ENCODE measurements at regions not wholly inside any gene's neighbourhood (a gene's known extent, or its start where the extent isn't known, plus 50 kb on each side); places are given as distances from the start of the nearest gene placed in this dataset.
A peak's percentile ranks its signal among the peaks of the same experiment; 100 is the strongest.

GRCh38 chr3:132239587-132239986, 77.6 kb upstream of the ACP3 start:
- Histone ChIP-seq H3K27me3 (replicated peaks; ENCODE audit: control insufficient read depth, insufficient read depth, low read length) (no peaks in the 10 kb centered on the region), H3K4me3 (ENCODE audit: low read length) (no peak overlapping the region), H3K4me1 (ENCODE audit: control insufficient read depth, insufficient read depth, low read length) (peaks cover 4% of the 10 kb centered on the region), H3K9me3 (ENCODE audit: control insufficient read depth, low read length) (peaks cover 13% of the 10 kb centered on the region), H3K36me3 (ENCODE audit: control insufficient read depth, insufficient read depth, low read length, severe bottlenecking) (no peaks in the 10 kb centered on the region), H3K9ac (ENCODE audit: low read length) (no peak overlapping the region)
- DNase-seq (ENCODE audit: low read depth): no peak

GRCh38 chr3:132241776-132242514, 75.3 kb upstream of the ACP3 start:
- Histone ChIP-seq H3K36me3 (ENCODE audit: control insufficient read depth, insufficient read depth, low read length, severe bottlenecking) (no peaks in the 10 kb centered on the region), H3K4me3 (ENCODE audit: low read length) (no peak overlapping the region), H3K4me1 (ENCODE audit: control insufficient read depth, insufficient read depth, low read length) (peaks cover 4% of the 10 kb centered on the region), H3K27me3 (replicated peaks; ENCODE audit: control insufficient read depth, insufficient read depth, low read length) (peaks cover 6% of the 10 kb centered on the region), H3K9me3 (ENCODE audit: control insufficient read depth, low read length) (peaks cover 13% of the 10 kb centered on the region), H3K9ac (ENCODE audit: low read length) (no peak overlapping the region)
- no peak for DNase-seq (ENCODE audit: low read depth)

GRCh38 chr3:132242790-132243189, 74.4 kb upstream of the ACP3 start:
- Histone ChIP-seq H3K9me3 (ENCODE audit: control insufficient read depth, low read length) (peaks cover 13% of the 10 kb centered on the region), H3K27me3 (replicated peaks; ENCODE audit: control insufficient read depth, insufficient read depth, low read length) (peaks cover 6% of the 10 kb centered on the region), H3K4me3 (ENCODE audit: low read length) (no peak overlapping the region), H3K9ac (ENCODE audit: low read length) (no peak overlapping the region), H3K4me1 (ENCODE audit: control insufficient read depth, insufficient read depth, low read length) (peaks cover 4% of the 10 kb centered on the region), H3K36me3 (ENCODE audit: control insufficient read depth, insufficient read depth, low read length, severe bottlenecking) (no peaks in the 10 kb centered on the region)
- no peak for DNase-seq (ENCODE audit: low read depth)

- no peak overlapping the region for H3K9ac ChIP-seq (ENCODE audit: low read length)
- H3K4me3 ChIP-seq (ENCODE audit: low read length): no peak overlapping the region
- H3K36me3 ChIP-seq (ENCODE audit: control insufficient read depth, insufficient read depth, low read length, severe bottlenecking): no peaks in the 10 kb centered on the region
- peaks cover 6% of the 10 kb centered on the region for H3K27me3 ChIP-seq (replicated peaks; ENCODE audit: control insufficient read depth, insufficient read depth, low read length)
- no peak for DNase-seq (ENCODE audit: low read depth)
- H3K9me3 ChIP-seq (ENCODE audit: control insufficient read depth, low read length): peaks cover 5% of the 10 kb centered on the region
- H3K4me1 ChIP-seq (ENCODE audit: control insufficient read depth, insufficient read depth, low read length): peaks cover 4% of the 10 kb centered on the region
Observed at GRCh38 chr3:132245552-132246142, 71.6 kb upstream of the ACP3 start.

- no peaks in the 10 kb centered on the region for H3K9me3 ChIP-seq (ENCODE audit: control insufficient read depth, low read length)
- no peaks in the 10 kb centered on the region for H3K36me3 ChIP-seq (ENCODE audit: control insufficient read depth, insufficient read depth, low read length, severe bottlenecking)
- H3K9ac ChIP-seq (ENCODE audit: low read length): no peak overlapping the region
- H3K27me3 ChIP-seq (replicated peaks; ENCODE audit: control insufficient read depth, insufficient read depth, low read length): peaks cover 6% of the 10 kb centered on the region
- no peak overlapping the region for H3K4me3 ChIP-seq (ENCODE audit: low read length)
- H3K4me1 ChIP-seq (ENCODE audit: control insufficient read depth, insufficient read depth, low read length): peaks cover 4% of the 10 kb centered on the region
- no peak for DNase-seq (ENCODE audit: low read depth)
Observed at GRCh38 chr3:132246212-132246611, 71.0 kb upstream of the ACP3 start.

- no peak for DNase-seq (ENCODE audit: low read depth)
- H3K4me1 ChIP-seq (ENCODE audit: control insufficient read depth, insufficient read depth, low read length): peaks cover 4% of the 10 kb centered on the region
- H3K9me3 ChIP-seq (ENCODE audit: control insufficient read depth, low read length): no peaks in the 10 kb centered on the region
- peaks cover 6% of the 10 kb centered on the region for H3K27me3 ChIP-seq (replicated peaks; ENCODE audit: control insufficient read depth, insufficient read depth, low read length)
- no peaks in the 10 kb centered on the region for H3K36me3 ChIP-seq (ENCODE audit: control insufficient read depth, insufficient read depth, low read length, severe bottlenecking)
- H3K9ac ChIP-seq (ENCODE audit: low read length): no peak overlapping the region
- no peak overlapping the region for H3K4me3 ChIP-seq (ENCODE audit: low read length)
Observed at GRCh38 chr3:132247211-132247610, 70.0 kb upstream of the ACP3 start.

- Histone ChIP-seq H3K4me3 (ENCODE audit: low read length) (no peak overlapping the region), H3K36me3 (ENCODE audit: control insufficient read depth, insufficient read depth, low read length, severe bottlenecking) (no peaks in the 10 kb centered on the region)
Observed at GRCh38 chr3:132248490-132248889, 68.7 kb upstream of the ACP3 start.

GRCh38 chr3:132253262-132253878, 63.8 kb upstream of the ACP3 start:
- Histone ChIP-seq H3K27me3 (replicated peaks; ENCODE audit: control insufficient read depth, insufficient read depth, low read length) (no peaks in the 10 kb centered on the region), H3K36me3 (ENCODE audit: control insufficient read depth, insufficient read depth, low read length, severe bottlenecking) (no peaks in the 10 kb centered on the region), H3K4me3 (ENCODE audit: low read length) (no peak overlapping the region), H3K9me3 (ENCODE audit: control insufficient read depth, low read length) (no peaks in the 10 kb centered on the region), H3K4me1 (ENCODE audit: control insufficient read depth, insufficient read depth, low read length) (peaks cover 25% of the 10 kb centered on the region), H3K9ac (ENCODE audit: low read length) (no peak overlapping the region)
- peak; percentile 89 for DNase-seq (ENCODE audit: low read depth)

More at GRCh38 chr3:132248490-132248889, 68.7 kb upstream of the ACP3 start:
- no peak overlapping the region for H3K9ac ChIP-seq (ENCODE audit: low read length)
- H3K27me3 ChIP-seq (replicated peaks; ENCODE audit: control insufficient read depth, insufficient read depth, low read length): peaks cover 6% of the 10 kb centered on the region
- no peak for DNase-seq (ENCODE audit: low read depth)
- no peaks in the 10 kb centered on the region for H3K4me1 ChIP-seq (ENCODE audit: control insufficient read depth, insufficient read depth, low read length)
- no peaks in the 10 kb centered on the region for H3K9me3 ChIP-seq (ENCODE audit: control insufficient read depth, low read length)

GRCh38 chr3:132254076-132254755, 63.0 kb upstream of the ACP3 start:
- no peaks in the 10 kb centered on the region for H3K27me3 ChIP-seq (replicated peaks; ENCODE audit: control insufficient read depth, insufficient read depth, low read length)
- H3K4me1 ChIP-seq (ENCODE audit: control insufficient read depth, insufficient read depth, low read length): peaks cover 25% of the 10 kb centered on the region
- DNase-seq (ENCODE audit: low read depth): no peak
- H3K4me3 ChIP-seq (ENCODE audit: low read length): no peak overlapping the region
- H3K9me3 ChIP-seq (ENCODE audit: control insufficient read depth, low read length): no peaks in the 10 kb centered on the region
- H3K9ac ChIP-seq (ENCODE audit: low read length): no peak overlapping the region
- no peaks in the 10 kb centered on the region for H3K36me3 ChIP-seq (ENCODE audit: control insufficient read depth, insufficient read depth, low read length, severe bottlenecking)

- no peaks in the 10 kb centered on the region for H3K36me3 ChIP-seq (ENCODE audit: control insufficient read depth, insufficient read depth, low read length, severe bottlenecking)
- peak; percentile 73 for DNase-seq (ENCODE audit: low read depth)
- no peak overlapping the region for H3K9ac ChIP-seq (ENCODE audit: low read length)
- H3K27me3 ChIP-seq (replicated peaks; ENCODE audit: control insufficient read depth, insufficient read depth, low read length): no peaks in the 10 kb centered on the region
- no peaks in the 10 kb centered on the region for H3K9me3 ChIP-seq (ENCODE audit: control insufficient read depth, low read length)
- peaks cover 25% of the 10 kb centered on the region for H3K4me1 ChIP-seq (ENCODE audit: control insufficient read depth, insufficient read depth, low read length)
- H3K4me3 ChIP-seq (ENCODE audit: low read length): no peak overlapping the region
Observed at GRCh38 chr3:132255041-132255745, 62.0 kb upstream of the ACP3 start.

GRCh38 chr3:132256989-132257388, 60.2 kb upstream of the ACP3 start:
- Histone ChIP-seq H3K36me3 (ENCODE audit: control insufficient read depth, insufficient read depth, low read length, severe bottlenecking) (no peaks in the 10 kb centered on the region), H3K4me1 (ENCODE audit: control insufficient read depth, insufficient read depth, low read length) (peaks cover 25% of the 10 kb centered on the region), H3K4me3 (ENCODE audit: low read length) (no peak overlapping the region), H3K27me3 (replicated peaks; ENCODE audit: control insufficient read depth, insufficient read depth, low read length) (no peaks in the 10 kb centered on the region), H3K9me3 (ENCODE audit: control insufficient read depth, low read length) (no peaks in the 10 kb centered on the region), H3K9ac (ENCODE audit: low read length) (no peak overlapping the region)
- DNase-seq (ENCODE audit: low read depth): peak; percentile 59
